CD14-positive monocyte (primary cell): ENCODE measurements at regions not wholly inside any gene's neighbourhood (a gene's known extent, or its start where the extent isn't known, plus 50 kb on each side); places are given as distances from the start of the nearest gene placed in this dataset.

Experiments used
- DNase-seq, 3 donors: peaks; one replicate each; pipeline ENCODE4 v3.0.0-alpha.2; 2011 to 2022
- H2AFZ ChIP-seq: 2 replicates; pipeline ENCODE4 v1.6.0; 2012; ENCODE audit warnings: mild to moderate bottlenecking, low read depth, low read length, inconsistent platforms; ENCODE audit not compliant: insufficient read depth, poor library complexity, severe bottlenecking
- H3K27ac ChIP-seq, 2 donors: 1 replicate in 1 of 2; 2 replicates in 1 of 2; pipeline ENCODE4 v1.5.1; 2012 to 2013; ENCODE audit warnings: low read length in 2 of 2, control low read depth in 1 of 2, inconsistent platforms in 1 of 2, low read depth in 1 of 2, mild to moderate bottlenecking in 1 of 2
- H3K27me3 ChIP-seq, 2 donors: one replicate each; pipeline versions ENCODE4 v1.6.0 to v1.6.1; 2011 to 2013; ENCODE audit warnings: low read length in 2 of 2; ENCODE audit not compliant: control insufficient read depth in 2 of 2, insufficient read depth in 2 of 2
- H3K36me3 ChIP-seq, 2 donors: replicated peaks in 1 of 2; 1 replicate in 1 of 2; 2 replicates in 1 of 2; pipeline versions ENCODE4 v1.5.1 to v1.6.1; 2012 to 2013; ENCODE audit warnings: low read length in 2 of 2, control low read depth in 1 of 2, inconsistent platforms in 1 of 2, mild to moderate bottlenecking in 1 of 2; ENCODE audit not compliant: insufficient read depth in 2 of 2, control insufficient read depth in 1 of 2
- H3K4me1 ChIP-seq, 2 donors: 1 replicate in 1 of 2; 2 replicates in 1 of 2; pipeline versions ENCODE4 v1.5.1 to v1.6.1; 2012 to 2013; ENCODE audit warnings: low read length in 2 of 2, control low read depth in 1 of 2, inconsistent platforms in 1 of 2, mild to moderate bottlenecking in 1 of 2, moderate library complexity in 1 of 2; ENCODE audit not compliant: insufficient read depth in 2 of 2, control insufficient read depth in 1 of 2
- H3K4me2 ChIP-seq: replicated peaks from 2 replicates; pipeline ENCODE3; 2012; ENCODE audit warnings: low read length, moderate library complexity, mild to moderate bottlenecking; ENCODE audit not compliant: poor library complexity, severe bottlenecking; ENCODE audit errors: extremely low read depth
- H3K4me3 ChIP-seq, 3 experiments: fragments of 200-600 bp in 1 of 3; sonication (generic) in 1 of 3; replicated peaks in 1 of 3; 1 replicate in 2 of 3; 2 replicates in 1 of 3; pipeline ENCODE4 v1.5.1; 2011 to 2013; ENCODE audit warnings: low read length in 3 of 3, mild to moderate bottlenecking in 3 of 3, control low read depth in 2 of 3, low read depth in 2 of 3, inconsistent platforms in 1 of 3, moderate library complexity in 1 of 3
- H3K79me2 ChIP-seq: 2 replicates; pipeline ENCODE4 v1.6.0; 2012; ENCODE audit warnings: mild to moderate bottlenecking, control low read depth, inconsistent platforms, low read length, moderate library complexity; ENCODE audit not compliant: insufficient read depth
- H3K9ac ChIP-seq: 2 replicates; pipeline ENCODE4 v1.6.0; 2017; ENCODE audit warnings: low read length, mild to moderate bottlenecking; ENCODE audit not compliant: insufficient read depth, poor library complexity, severe bottlenecking
- H3K9me3 ChIP-seq, 2 donors: replicated peaks in 1 of 2; 1 replicate in 1 of 2; 2 replicates in 1 of 2; pipeline versions ENCODE4 v1.5.1 to v1.6.1; 2012 to 2013; ENCODE audit warnings: low read length in 2 of 2, control low read depth in 1 of 2; ENCODE audit not compliant: control insufficient read depth in 1 of 2, insufficient read depth in 1 of 2
- H4K20me1 ChIP-seq: 2 replicates; pipeline ENCODE4 v1.6.0; 2012; ENCODE audit warnings: mild to moderate bottlenecking, low read length, control low read depth, moderate library complexity; ENCODE audit not compliant: insufficient read depth
- H3K27ac Mint-ChIP-seq, 7 donors: one replicate each; pipeline ENCODE4 v1.8.0; 2020; ENCODE audit warnings: mild to moderate bottlenecking in 7 of 7, mixed read lengths in 7 of 7, moderate library complexity in 6 of 7, inconsistent platforms in 2 of 7
- H3K27me3 Mint-ChIP-seq, 3 donors: one replicate each; pipeline ENCODE4 v1.8.0; 2021 to 2022; ENCODE audit warnings: low read depth in 3 of 3, mild to moderate bottlenecking in 3 of 3, mixed read lengths in 3 of 3, moderate library complexity in 3 of 3, inconsistent platforms in 1 of 3
- H3K36me3 Mint-ChIP-seq, 2 donors: one replicate each; pipeline ENCODE4 v1.8.0; 2020; ENCODE audit warnings: mixed read lengths in 2 of 2, inconsistent platforms in 1 of 2, mild to moderate bottlenecking in 1 of 2
- H3K4me1 Mint-ChIP-seq: one replicate; pipeline ENCODE4 v1.8.0; 2020; ENCODE audit warnings: mild to moderate bottlenecking, mixed read lengths
- H3K4me3 Mint-ChIP-seq, 2 donors: one replicate each; pipeline ENCODE4 v1.8.0; 2020; ENCODE audit warnings: mild to moderate bottlenecking in 2 of 2, mixed read lengths in 2 of 2, moderate library complexity in 1 of 2
- H3K9me3 Mint-ChIP-seq, 7 donors: one replicate each; pipeline ENCODE4 v1.8.0; 2020 to 2022; ENCODE audit warnings: mixed read lengths in 7 of 7, mild to moderate bottlenecking in 6 of 7, moderate library complexity in 6 of 7, inconsistent platforms in 2 of 7
- CTCF ChIP-seq: fragments of 200-600 bp; IDR thresholded peaks from one replicate; pipeline ENCODE4 v1.8.0; 2022; ENCODE audit warnings: antibody characterized with exemption, mild to moderate bottlenecking
- WGBS: methylation state at CpG from one replicate; pipeline ENCODE4 v1.1.5; 2013; ENCODE audit warnings: missing lambda C conversion rate; ENCODE audit not compliant: insufficient coverage; 5-methylcytosine and 5-hydroxymethylcytosine counted together
- intact Hi-C, 2 donors: fragments of 100-400 bp; cut with micrococcal nuclease; formaldehyde crosslinking; loops; one replicate each; pipeline versions ENCODE4 v1.15.0 to v1.15.1; 2023

DNA sequence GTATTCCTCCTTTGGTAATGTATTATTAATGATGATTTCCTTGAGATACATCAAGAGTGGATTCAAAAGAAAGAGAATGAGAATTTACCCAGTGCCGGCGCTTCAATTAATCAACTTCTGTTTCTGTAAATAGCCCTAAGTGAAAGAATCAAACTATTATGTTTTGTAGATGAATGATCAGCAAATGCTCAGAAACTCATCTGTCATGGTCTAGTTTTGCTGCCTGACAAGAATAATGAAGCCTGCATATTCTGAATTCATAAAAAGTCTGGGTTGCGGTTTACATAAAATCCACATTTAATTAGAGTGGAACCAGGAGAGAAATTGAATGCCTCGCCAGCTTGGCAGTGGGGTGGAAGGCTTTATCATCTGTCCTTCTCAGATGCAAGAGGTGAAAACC is 325.3 kb downstream of the GALC start:
- no peaks in the 10 kb centered on the region for H3K27me3 ChIP-seq
- WGBS: 100% methylated on average over 1 of the region's 4 CpGs
- no peak overlapping the region for H3K4me3 ChIP-seq
- no peak overlapping the region for H2AFZ ChIP-seq
- H3K4me2 ChIP-seq: no peak overlapping the region
- no peak overlapping the region for H3K27ac ChIP-seq
- Mint-ChIP-seq H3K4me1 (no peaks in the 10 kb centered on the region), H3K27ac (no peak overlapping the region), H3K4me3 (no peak overlapping the region), H3K36me3 (no peaks in the 10 kb centered on the region), H3K27me3 (no peaks in the 10 kb centered on the region), H3K9me3 (peaks cover 0 to 10% (median 3%) of the 10 kb centered on the region in 7 donors)
- no peak overlapping the region for H3K9ac ChIP-seq
- no peaks in the 10 kb centered on the region for H3K4me1 ChIP-seq
- no peaks in the 10 kb centered on the region for H4K20me1 ChIP-seq
- H3K9me3 ChIP-seq: peaks cover 3% of the 10 kb centered on the region in 2 donors
- intact Hi-C loops: no loop called here
- H3K36me3 ChIP-seq: no peaks in the 10 kb centered on the region
- no peaks in the 10 kb centered on the region for H3K79me2 ChIP-seq
- no peak for TF ChIP-seq CTCF
- DNase-seq: no peak

- Histone ChIP-seq H3K36me3 (no peaks in the 10 kb centered on the region), H2AFZ (no peak overlapping the region), H3K4me2 (no peak overlapping the region), H4K20me1 (no peaks in the 10 kb centered on the region), H3K27ac (no peak overlapping the region), H3K79me2 (no peaks in the 10 kb centered on the region), H3K4me1 (no peaks in the 10 kb centered on the region), H3K27me3 (no peaks in the 10 kb centered on the region), H3K4me3 (no peak overlapping the region), H3K9ac (no peak overlapping the region), H3K9me3 (peaks cover 15 to 21% of the 10 kb centered on the region in 2 donors)
- Mint-ChIP-seq H3K9me3 (peaks cover 0 to 16% (median 5%) of the 10 kb centered on the region in 7 donors), H3K4me1 (no peaks in the 10 kb centered on the region), H3K27ac (no peak overlapping the region), H3K36me3 (no peaks in the 10 kb centered on the region), H3K27me3 (peaks cover 0 to 1% (median 0%) of the 10 kb centered on the region in 3 donors), H3K4me3 (no peak overlapping the region)
- TF ChIP-seq CTCF: no peak
- DNase-seq: no peak
- intact Hi-C loops: no loop called here
- WGBS: 100% methylated on average over 1 of the region's 1 CpG
These were observed 336.7 kb downstream of the GALC start for GRCh38 chr14:87656315-87656714.
